Left ventricle myocardium inferior (tissue), 1 donor: ENCODE measurements at regions not wholly inside any gene's neighbourhood (a gene's known extent, or its start where the extent isn't known, plus 50 kb on each side); places are given as distances from the start of the nearest gene placed in this dataset.

ENCODE experiments used
- DNase-seq: peaks from one replicate; pipeline ENCODE4 v3.0.0-alpha.2; 2020
- H3K27ac ChIP-seq: fragments of 200-600 bp; replicated peaks from 2 replicates; pipeline ENCODE4 v1.8.0; 2021
- H3K27me3 ChIP-seq: fragments of 200-600 bp; 2 replicates; pipeline ENCODE4 v1.8.0; 2021; ENCODE audit warnings: low read depth
- H3K36me3 ChIP-seq: fragments of 200-600 bp; 2 replicates; pipeline ENCODE4 v1.8.0; 2021
- H3K4me1 ChIP-seq: fragments of 200-600 bp; 2 replicates; pipeline ENCODE4 v1.8.0; 2021
- H3K4me3 ChIP-seq: fragments of 200-600 bp; 2 replicates; pipeline ENCODE4 v1.8.0; 2021; ENCODE audit warnings: mild to moderate bottlenecking, moderate library complexity
- H3K9me3 ChIP-seq: fragments of 200-600 bp; replicated peaks from 2 replicates; pipeline ENCODE4 v1.8.0; 2021
- intact Hi-C: fragments of 100-400 bp; cut with micrococcal nuclease; formaldehyde crosslinking; loops from one replicate; pipeline ENCODE4 v1.11.0; 2022
- TF ChIP-seq, protein P1 (sequence below): fragments of 200-600 bp; IDR thresholded peaks from 2 replicates; pipeline ENCODE4 v1.8.0; 2021; ENCODE audit warnings: antibody characterized with exemption, mild to moderate bottlenecking, borderline replicate concordance
- donor health status: DM: no; HTN: yes; CAD: no; lungs with severe emphysema.

DNA sequence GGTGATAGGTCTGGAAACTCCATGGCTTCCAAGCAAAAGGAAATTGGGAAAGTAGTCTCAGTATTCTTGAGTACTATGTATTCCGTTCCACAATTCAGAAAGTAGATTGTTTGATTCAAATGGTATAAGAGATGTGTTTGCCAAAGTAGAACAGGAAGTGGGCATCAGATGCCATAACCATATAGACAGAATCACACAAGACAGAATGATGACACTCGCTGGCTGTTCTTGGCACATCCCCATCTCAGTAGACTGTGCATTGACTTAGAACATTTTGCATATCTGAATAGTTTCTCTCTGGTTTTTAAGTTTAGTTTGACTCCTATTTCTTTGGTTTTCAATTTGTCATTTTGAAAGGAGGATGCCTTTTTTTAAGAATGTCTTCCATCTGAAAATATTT, 221.1 kb upstream of the RGS6 start:
- TF ChIP-seq, protein P1, sequence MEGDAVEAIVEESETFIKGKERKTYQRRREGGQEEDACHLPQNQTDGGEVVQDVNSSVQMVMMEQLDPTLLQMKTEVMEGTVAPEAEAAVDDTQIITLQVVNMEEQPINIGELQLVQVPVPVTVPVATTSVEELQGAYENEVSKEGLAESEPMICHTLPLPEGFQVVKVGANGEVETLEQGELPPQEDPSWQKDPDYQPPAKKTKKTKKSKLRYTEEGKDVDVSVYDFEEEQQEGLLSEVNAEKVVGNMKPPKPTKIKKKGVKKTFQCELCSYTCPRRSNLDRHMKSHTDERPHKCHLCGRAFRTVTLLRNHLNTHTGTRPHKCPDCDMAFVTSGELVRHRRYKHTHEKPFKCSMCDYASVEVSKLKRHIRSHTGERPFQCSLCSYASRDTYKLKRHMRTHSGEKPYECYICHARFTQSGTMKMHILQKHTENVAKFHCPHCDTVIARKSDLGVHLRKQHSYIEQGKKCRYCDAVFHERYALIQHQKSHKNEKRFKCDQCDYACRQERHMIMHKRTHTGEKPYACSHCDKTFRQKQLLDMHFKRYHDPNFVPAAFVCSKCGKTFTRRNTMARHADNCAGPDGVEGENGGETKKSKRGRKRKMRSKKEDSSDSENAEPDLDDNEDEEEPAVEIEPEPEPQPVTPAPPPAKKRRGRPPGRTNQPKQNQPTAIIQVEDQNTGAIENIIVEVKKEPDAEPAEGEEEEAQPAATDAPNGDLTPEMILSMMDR: no peak
- Histone ChIP-seq H3K4me1 (peaks cover 9% of the 10 kb centered on the region), H3K27ac (no peak overlapping the region), H3K9me3 (no peaks in the 10 kb centered on the region), H3K27me3 (no peaks in the 10 kb centered on the region), H3K4me3 (no peak overlapping the region), H3K36me3 (peaks cover 9% of the 10 kb centered on the region)
- DNase-seq: no peak
- intact Hi-C loops: no loop called here

DNA sequence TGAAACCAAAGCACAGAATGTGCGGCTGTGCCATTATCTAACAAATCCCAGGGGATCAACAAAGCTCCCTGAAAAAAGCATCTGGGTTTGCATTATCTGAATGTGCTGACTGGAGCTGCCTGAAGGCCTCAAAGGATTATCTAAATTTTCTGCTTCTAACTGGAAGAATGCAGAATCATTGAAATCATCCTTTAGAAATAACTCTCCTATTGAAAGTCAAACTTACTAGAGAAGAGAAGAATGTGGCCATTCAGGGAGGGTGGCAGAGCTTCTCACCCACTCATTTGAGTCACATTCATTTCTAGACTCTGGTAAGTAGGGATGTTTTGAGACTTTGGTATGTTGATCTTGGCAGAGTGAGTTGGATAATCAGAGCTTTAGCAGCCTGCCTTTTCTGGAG, 220.6 kb upstream of the RGS6 start:
- H3K27ac ChIP-seq: no peak overlapping the region
- no peak overlapping the region for H3K4me3 ChIP-seq
- peaks cover 9% of the 10 kb centered on the region for H3K4me1 ChIP-seq
- no peaks in the 10 kb centered on the region for H3K27me3 ChIP-seq
- DNase-seq: no peak
- peaks cover 9% of the 10 kb centered on the region for H3K36me3 ChIP-seq
- TF ChIP-seq, protein P1: no peak
- intact Hi-C loops: no loop called here
- H3K9me3 ChIP-seq: no peaks in the 10 kb centered on the region

DNA sequence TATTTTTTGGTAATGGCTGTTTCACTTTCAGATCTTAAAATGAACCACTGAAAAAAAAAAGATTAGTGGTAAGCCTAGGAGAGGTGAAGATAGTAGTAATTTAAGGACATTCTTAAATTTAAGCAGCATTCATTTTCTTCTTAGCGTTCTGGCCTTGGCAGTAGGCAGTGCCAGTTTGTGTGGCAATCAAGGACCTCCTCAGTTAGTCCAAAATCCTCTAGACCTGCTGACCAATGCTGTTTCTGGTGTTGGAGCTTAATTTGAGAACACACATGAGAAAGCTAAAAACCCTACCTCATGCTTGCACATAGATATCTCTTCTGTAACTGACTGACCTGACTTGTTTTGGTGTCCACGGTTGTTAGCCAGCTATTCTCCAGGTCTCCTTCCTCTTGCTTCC, 219.8 kb upstream of the RGS6 start:
- Histone ChIP-seq H3K9me3 (no peaks in the 10 kb centered on the region), H3K27me3 (no peaks in the 10 kb centered on the region), H3K4me3 (no peak overlapping the region), H3K4me1 (peaks cover 9% of the 10 kb centered on the region), H3K36me3 (peaks cover 9% of the 10 kb centered on the region), H3K27ac (no peak overlapping the region)
- TF ChIP-seq, protein P1: no peak
- intact Hi-C loops: no loop called here
- no peak for DNase-seq

DNA sequence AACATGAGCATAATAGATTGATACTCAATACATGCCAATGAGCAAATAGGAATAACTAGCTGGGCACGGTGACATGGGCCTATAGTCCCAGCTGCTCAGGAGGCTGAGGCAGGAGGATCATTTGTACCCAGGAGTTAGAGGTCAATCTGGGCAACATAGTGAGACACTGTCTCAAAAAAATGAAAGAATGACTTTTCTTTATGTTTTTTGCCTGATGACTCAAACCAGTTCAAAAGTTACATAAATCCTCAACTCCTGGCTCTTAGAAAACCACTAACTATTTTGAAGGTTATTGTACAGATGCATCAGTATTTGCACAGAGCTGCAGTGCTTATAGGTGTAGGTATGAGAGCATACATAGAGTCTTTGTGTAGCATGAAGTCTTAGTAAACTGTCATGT, 219.2 kb upstream of the RGS6 start:
- no peak overlapping the region for H3K27ac ChIP-seq

DNA sequence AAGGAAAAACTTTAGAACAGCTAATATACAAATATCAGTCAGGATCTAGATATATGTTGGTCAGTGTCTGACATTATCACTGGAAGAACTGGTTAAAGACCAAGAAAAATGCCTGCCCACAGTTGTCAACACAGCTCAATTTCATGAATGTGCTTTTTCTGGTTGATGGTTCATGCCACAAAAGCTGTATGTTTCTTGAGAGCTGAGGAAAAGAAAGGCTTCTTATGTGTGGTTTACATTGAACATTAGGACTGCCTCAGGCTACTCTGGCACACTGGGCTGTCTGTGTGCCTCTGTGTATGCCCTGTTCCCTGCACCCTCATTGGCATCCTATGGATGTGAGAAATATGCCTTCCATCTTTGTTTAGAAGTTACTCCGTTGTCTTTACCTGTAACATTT, 218.8 kb upstream of the RGS6 start:
- no peak overlapping the region for H3K27ac ChIP-seq

More for the DNA sequence above, 219.2 kb upstream of the RGS6 start:
- H3K27me3 ChIP-seq: no peaks in the 10 kb centered on the region
- TF ChIP-seq, protein P1: no peak
- intact Hi-C loops: no loop called here
- peaks cover 9% of the 10 kb centered on the region for H3K36me3 ChIP-seq
- DNase-seq: no peak
- H3K4me1 ChIP-seq: peaks cover 9% of the 10 kb centered on the region
- no peak overlapping the region for H3K4me3 ChIP-seq
- no peaks in the 10 kb centered on the region for H3K9me3 ChIP-seq

More for the DNA sequence above, 218.8 kb upstream of the RGS6 start:
- H3K27me3 ChIP-seq: no peaks in the 10 kb centered on the region
- no peak for DNase-seq
- TF ChIP-seq, protein P1: no peak
- no peaks in the 10 kb centered on the region for H3K9me3 ChIP-seq
- H3K4me3 ChIP-seq: no peak overlapping the region
- peaks cover 9% of the 10 kb centered on the region for H3K4me1 ChIP-seq
- peaks cover 9% of the 10 kb centered on the region for H3K36me3 ChIP-seq
- intact Hi-C loops: no loop called here
